K562 (cell line): ENCODE measurements at regions not wholly inside any gene's neighbourhood (a gene's known extent, or its start where the extent isn't known, plus 50 kb on each side); places are given as distances from the start of the nearest gene placed in this dataset.

Source experiments
- ATAC-seq: fragments of 200-7000 bp; cut with Tn5 transposase; 3 replicates; pipeline ENCODE4 v1.9.1; 2020; ENCODE audit warnings: moderate library complexity
- BruUV-seq: library from RNA; stranded (reverse); fragments of 400-500 nt; replicated peaks from 2 replicates; lab custom pipeline; 2021; lab: Mats Ljungman, UMichigan
- CTCF ChIA-PET: fragments of 300-600 bp; formaldehyde crosslinking; extraction: SDS; loops from one replicate; lab custom pipeline; 2021; ENCODE audit warnings: low intra/inter-chr PET ratio; lab: Yijun Ruan, JAX
- POLR2A ChIA-PET: fragments of 300-600, 350-650 bp; sonication (Branson Sonifier 250); formaldehyde crosslinking; extraction: SDS; loops from one replicate; lab custom pipeline; 2021; ENCODE audit warnings: antibody characterized with exemption, inconsistent platforms; lab: Yijun Ruan, JAX
- DNase-seq, 4 experiments: peaks; one replicate each; pipeline versions ENCODE4 v3.0.0 to v3.0.0-alpha.2; 2011 to 2018; ENCODE audit warnings: low spot score in 3 of 4, mixed read lengths in 3 of 4; ENCODE audit errors: extremely low read depth in 1 of 4
- FAIRE-seq: peaks from 2 replicates; lab custom pipeline; 2011; peaks lifted over from hg19 to GRCh38; lab: Jason Lieb, UNC
- H2AFZ ChIP-seq: 2 replicates; pipeline ENCODE4 v1.6.0; 2011; ENCODE audit warnings: low read depth, low read length, control low read depth, inconsistent platforms
- H3K27ac ChIP-seq: fragments of 200-600 bp; 3 replicates; pipeline ENCODE4 v1.8.0; 2011; ENCODE audit warnings: low read depth, mild to moderate bottlenecking, control low read depth, inconsistent platforms, low read length, moderate library complexity, mixed read lengths; ENCODE audit errors: extremely low read depth
- H3K27me3 ChIP-seq, 2 experiments: fragments of 300-600 bp in 1 of 2; 2 replicates in 1 of 2; 3 replicates in 1 of 2; pipeline versions ENCODE4 v1.6.0 to v1.8.0; 2011; ENCODE audit warnings: inconsistent platforms in 2 of 2, low read length in 2 of 2, mild to moderate bottlenecking in 1 of 2, mixed read lengths in 1 of 2, moderate library complexity in 1 of 2; ENCODE audit not compliant: control insufficient read depth in 2 of 2, insufficient read depth in 2 of 2
- H3K36me3 ChIP-seq: fragments of 300-600 bp; 3 replicates; pipeline ENCODE4 v1.8.0; 2011; ENCODE audit warnings: mild to moderate bottlenecking, low read length, inconsistent platforms; ENCODE audit not compliant: control insufficient read depth, insufficient read depth
- H3K4me1 ChIP-seq, 2 experiments: fragments of 200-600 bp in 1 of 2; replicated peaks in 1 of 2; 2 replicates in 1 of 2; 3 replicates in 1 of 2; pipeline versions ENCODE4 v1.5.1 to v1.8.0; 2011; ENCODE audit warnings: inconsistent platforms in 2 of 2, low read length in 2 of 2, mild to moderate bottlenecking in 1 of 2, mixed read lengths in 1 of 2, moderate library complexity in 1 of 2; ENCODE audit not compliant: control insufficient read depth in 2 of 2, insufficient read depth in 2 of 2
- H3K4me2 ChIP-seq: 2 replicates; pipeline ENCODE4 v1.6.1; 2011; ENCODE audit warnings: low read length, control low read depth, inconsistent platforms, mixed read lengths; ENCODE audit not compliant: insufficient read depth
- H3K4me3 ChIP-seq: fragments of 200-600 bp; sonication (generic), shearing (Covaris generic); 2 replicates; pipeline ENCODE4 v1.5.1; 2016; ENCODE audit warnings: control low read depth, inconsistent platforms
- H3K79me2 ChIP-seq: fragments of 200-600 bp; 3 replicates; pipeline ENCODE4 v1.8.0; 2011; ENCODE audit warnings: low read length, inconsistent platforms; ENCODE audit not compliant: control insufficient read depth, insufficient read depth
- H3K9ac ChIP-seq, 2 experiments: 2 replicates each; pipeline versions ENCODE4 v1.6.0 to v1.6.1; 2011; ENCODE audit warnings: low read depth in 2 of 2, low read length in 2 of 2, control low read depth in 1 of 2, inconsistent platforms in 1 of 2, mild to moderate bottlenecking in 1 of 2, mixed read lengths in 1 of 2; ENCODE audit not compliant: insufficient read depth in 1 of 2
- H3K9me1 ChIP-seq: one replicate; pipeline ENCODE4 v1.6.0; 2011; ENCODE audit warnings: inconsistent platforms, mild to moderate bottlenecking, low read length, moderate library complexity; ENCODE audit not compliant: control insufficient read depth, insufficient read depth
- H3K9me3 ChIP-seq: replicated peaks from 2 replicates; pipeline ENCODE4 v1.5.1; 2011; ENCODE audit warnings: low read depth, low read length, inconsistent platforms; ENCODE audit not compliant: control insufficient read depth, insufficient read depth
- H4K20me1 ChIP-seq: replicated peaks from 2 replicates; pipeline ENCODE4 v1.6.1; 2011; ENCODE audit warnings: low read length, inconsistent platforms, mixed read lengths; ENCODE audit not compliant: control insufficient read depth, insufficient read depth
- NFE2L1 ChIP-seq: fragments of 450-650 bp; IDR thresholded peaks from 2 replicates; pipeline ENCODE4 v1.6.1; 2016; ENCODE audit warnings: missing genetic modification characterization, low read depth, mild to moderate bottlenecking, missing compliant biosample characterization, moderate library complexity, borderline replicate concordance
- ZNF134 ChIP-seq: fragments of 250-450 bp; sonication (Bioruptor Pico); conservative IDR thresholded peaks from 2 replicates; pipeline ENCODE4 v1.4.0; 2020
- ZNF23 ChIP-seq: fragments of 250-450 bp; sonication (Bioruptor Pico); IDR thresholded peaks from 2 replicates; pipeline ENCODE4 v1.4.0; 2020; ENCODE audit warnings: mild to moderate bottlenecking
- ZNF280A ChIP-seq: fragments of 450-650 bp; IDR thresholded peaks from 2 replicates; pipeline ENCODE4 v1.6.1; 2018; ENCODE audit warnings: mild to moderate bottlenecking, low read depth; ENCODE audit not compliant: partially characterized antibody
- WGBS: fragments of 100-300 bp; shearing (Covaris generic); methylation state at CpG from one replicate; pipeline ENCODE4 v1.1.6; 2016; ENCODE audit warnings: low coverage, mixed read lengths; ENCODE audit not compliant: insufficient coverage; ENCODE audit errors: missing lambda C conversion rate; 5-methylcytosine and 5-hydroxymethylcytosine counted together
- in situ Hi-C: fragments of 300-500 bp; cut with MboI; formaldehyde crosslinking; loops from 4 replicates; pipeline ENCODE4 v1.15.0; 2018; ENCODE audit warnings: inconsistent platforms, mixed read lengths
- intact Hi-C: fragments of 100-400 bp; cut with micrococcal nuclease; formaldehyde crosslinking; loops from 2 replicates; pipeline ENCODE4 v1.14.2; 2022
- TF ChIP-seq, protein P1 (sequence below), 2 experiments: fragments of 450-650 bp in 1 of 2; sonication (generic) in 1 of 2; formaldehyde crosslinking; conservative IDR thresholded peaks; 2 replicates each; pipeline versions ENCODE4 v1.4.0 to v1.8.1; 2020 to 2022; ENCODE audit warnings: mild to moderate bottlenecking in 1 of 2, missing genetic modification reagents in 1 of 2

DNA sequence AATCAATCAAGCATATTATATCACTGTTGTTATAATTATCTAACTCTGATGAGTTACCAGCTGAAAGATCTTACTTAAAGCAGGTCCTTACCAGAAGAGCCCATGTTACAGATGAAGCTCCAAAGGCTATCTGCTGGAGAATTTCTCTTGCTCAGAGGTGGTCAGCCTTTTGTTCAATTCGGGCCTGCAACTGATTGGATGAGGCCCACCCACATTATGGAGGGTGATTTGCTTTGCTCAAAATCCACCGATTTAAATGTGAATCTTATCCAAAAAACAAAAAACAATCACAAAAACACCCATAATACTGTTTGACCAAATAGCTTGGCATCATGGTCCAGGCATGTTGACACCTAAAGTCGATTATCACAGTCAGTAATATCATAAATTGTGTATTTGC lies 348.6 kb upstream of the ANO3 start:
- intact Hi-C loops (loop anchor here (5.0 kb wide), 1 partner anchor 294 kb away; no protein-coding TSS in a partner anchor), in situ Hi-C loops (no loop called here)
- Histone ChIP-seq H3K36me3 (no peaks in the 10 kb centered on the region), H3K27ac (no peak overlapping the region), H3K4me2 (no peak overlapping the region), H3K4me1 (no peaks in the 10 kb centered on the region), H2AFZ (no peak overlapping the region), H3K79me2 (no peaks in the 10 kb centered on the region), H3K27me3 (no peaks in the 10 kb centered on the region), H4K20me1 (no peaks in the 10 kb centered on the region), H3K9me3 (no peaks in the 10 kb centered on the region), H3K9ac (no peak overlapping the region), H3K9me1 (no peaks in the 10 kb centered on the region), H3K4me3 (no peak overlapping the region)
- WGBS = 0% methylated on average over 3 of the region's 3 CpGs
- ATAC-seq (no peak), DNase-seq (no peak), FAIRE-seq (no peak)
- BruUV-seq = no TSS peak
- ChIA-PET POLR2A (no interaction called here), CTCF (no interaction called here)
- TF ChIP-seq, protein P1, sequence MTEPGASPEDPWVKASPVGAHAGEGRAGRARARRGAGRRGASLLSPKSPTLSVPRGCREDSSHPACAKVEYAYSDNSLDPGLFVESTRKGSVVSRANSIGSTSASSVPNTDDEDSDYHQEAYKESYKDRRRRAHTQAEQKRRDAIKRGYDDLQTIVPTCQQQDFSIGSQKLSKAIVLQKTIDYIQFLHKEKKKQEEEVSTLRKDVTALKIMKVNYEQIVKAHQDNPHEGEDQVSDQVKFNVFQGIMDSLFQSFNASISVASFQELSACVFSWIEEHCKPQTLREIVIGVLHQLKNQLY (CRISPR knock-in tag; conservative IDR thresholded peaks at IDR 0.05) = no peak
- TF ChIP-seq NFE2L1 (no peak), ZNF134 (peak; percentile 75)

- no peak for ATAC-seq
- no TSS peak for BruUV-seq
- in situ Hi-C loops (no loop called here), intact Hi-C loops (no loop called here)
- WGBS = 0% methylated on average over 2 of the region's 2 CpGs
- Histone ChIP-seq H3K9ac (no peak overlapping the region), H3K27me3 (no peaks in the 10 kb centered on the region), H3K79me2 (no peaks in the 10 kb centered on the region), H3K27ac (no peak overlapping the region), H4K20me1 (no peaks in the 10 kb centered on the region), H3K36me3 (no peaks in the 10 kb centered on the region), H3K4me3 (no peak overlapping the region), H3K9me1 (no peaks in the 10 kb centered on the region), H3K4me1 (no peaks in the 10 kb centered on the region), H3K4me2 (no peak overlapping the region), H3K9me3 (no peaks in the 10 kb centered on the region), H2AFZ (no peak overlapping the region)
- no peak for TF ChIP-seq ZNF23 (CRISPR knock-in tag)
- TF ChIP-seq ZNF280A = no peak
- DNase-seq = no peak
- FAIRE-seq = no peak
- POLR2A ChIA-PET = interaction anchor here (1.1 kb wide), 1 partner anchor 28 kb away, joined by 3 read pairs; no protein-coding TSS in a partner anchor
- CTCF ChIA-PET = interaction anchor here (0.7 kb wide), 1 partner anchor 58 kb away, joined by 3 read pairs; no protein-coding TSS in a partner anchor
Observed at GRCh38 chr11:25988178-25988577, 343.8 kb upstream of the ANO3 start.
